HG02610 (cell line): ENCODE measurements at regions not wholly inside any gene's neighbourhood (a gene's known extent, or its start where the extent isn't known, plus 50 kb on each side); places are given as distances from the start of the nearest gene placed in this dataset.

Source experiments
- ATAC-seq: cut with Tn5 transposase; IDR thresholded peaks from one replicate; pipeline ENCODE4 v1.9.1; 2021; ENCODE audit warnings: mild to moderate bottlenecking, moderate library complexity; ENCODE audit not compliant: unreplicated experiment

DNA sequence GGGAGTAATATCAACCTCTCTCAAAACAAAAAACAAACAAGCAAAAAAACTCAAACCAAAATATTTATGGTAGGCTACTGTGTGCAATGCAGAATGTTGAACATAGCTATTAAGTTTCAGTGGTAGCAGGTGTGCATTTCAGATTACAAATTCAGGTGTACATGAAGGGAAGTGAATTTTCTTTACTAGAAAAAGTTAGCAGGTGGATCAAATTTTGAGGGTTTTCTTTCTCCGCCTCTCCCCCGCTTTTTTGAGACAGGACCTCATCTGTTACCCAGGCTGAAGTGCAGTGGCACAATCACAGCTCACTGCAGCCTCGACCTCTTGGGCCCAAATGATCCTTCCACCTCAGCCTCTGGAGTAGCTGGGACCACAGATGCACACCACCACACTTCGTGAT, 109.7 kb upstream of the GOLIM4 start:
- ATAC-seq: no peak

DNA sequence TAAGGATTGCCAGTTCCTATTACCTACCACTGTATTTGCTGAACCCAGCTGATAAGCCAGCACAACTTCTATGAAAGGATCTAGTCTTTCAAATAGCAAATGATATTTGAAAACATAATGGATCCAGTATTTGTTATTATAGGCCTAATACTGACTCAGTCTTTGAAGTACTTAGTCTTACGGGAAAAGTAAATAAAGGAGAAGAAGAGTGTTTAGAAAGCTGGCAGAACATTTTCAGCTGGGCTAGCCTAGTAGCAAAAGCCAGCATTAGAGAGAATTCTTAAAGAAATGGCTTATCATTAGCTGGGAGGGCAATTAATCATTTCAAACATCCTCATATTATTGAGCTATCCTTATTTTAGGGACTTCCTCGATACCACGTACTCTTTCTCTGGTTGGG, 101.4 kb upstream of the GOLIM4 start:
- ATAC-seq: no peak

DNA sequence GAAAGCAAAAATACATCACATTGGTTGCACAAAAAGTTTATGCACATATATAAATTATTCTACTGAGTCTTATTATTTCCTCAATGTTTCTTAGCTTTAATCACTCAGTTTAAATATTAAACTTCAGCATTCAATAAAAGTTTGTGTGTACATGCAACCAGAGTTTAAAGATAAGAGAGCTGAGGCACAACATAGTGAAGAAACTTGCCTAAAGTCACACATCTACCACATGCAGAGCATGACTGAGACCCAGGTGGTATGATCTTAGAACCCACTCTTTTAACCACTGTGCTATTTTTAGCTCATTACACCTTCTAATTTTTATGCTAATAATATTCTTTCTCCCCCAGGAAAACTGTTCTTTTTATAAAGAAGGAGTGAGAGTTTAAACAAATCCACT, 96.1 kb upstream of the GOLIM4 start:
- ATAC-seq: no peak

DNA sequence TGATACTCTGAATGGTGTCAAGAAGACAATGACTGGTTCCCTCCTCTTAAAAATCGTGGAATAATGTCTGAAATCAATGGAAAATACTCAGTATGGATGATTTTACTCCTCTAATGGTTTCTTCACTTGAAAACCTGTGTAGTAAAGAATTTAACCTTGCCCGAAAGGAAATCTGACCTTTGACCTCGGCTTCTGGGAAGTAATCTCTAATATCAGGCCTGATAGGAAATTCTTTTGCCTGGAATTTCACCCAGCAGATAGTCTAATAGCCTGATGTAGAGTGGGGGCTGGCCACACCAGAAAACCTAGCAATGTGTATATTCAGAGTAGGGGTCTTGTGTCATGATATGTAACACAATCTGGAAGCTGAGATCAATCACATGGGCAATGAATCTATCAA, 91.5 kb upstream of the GOLIM4 start:
- ATAC-seq: no peak

DNA sequence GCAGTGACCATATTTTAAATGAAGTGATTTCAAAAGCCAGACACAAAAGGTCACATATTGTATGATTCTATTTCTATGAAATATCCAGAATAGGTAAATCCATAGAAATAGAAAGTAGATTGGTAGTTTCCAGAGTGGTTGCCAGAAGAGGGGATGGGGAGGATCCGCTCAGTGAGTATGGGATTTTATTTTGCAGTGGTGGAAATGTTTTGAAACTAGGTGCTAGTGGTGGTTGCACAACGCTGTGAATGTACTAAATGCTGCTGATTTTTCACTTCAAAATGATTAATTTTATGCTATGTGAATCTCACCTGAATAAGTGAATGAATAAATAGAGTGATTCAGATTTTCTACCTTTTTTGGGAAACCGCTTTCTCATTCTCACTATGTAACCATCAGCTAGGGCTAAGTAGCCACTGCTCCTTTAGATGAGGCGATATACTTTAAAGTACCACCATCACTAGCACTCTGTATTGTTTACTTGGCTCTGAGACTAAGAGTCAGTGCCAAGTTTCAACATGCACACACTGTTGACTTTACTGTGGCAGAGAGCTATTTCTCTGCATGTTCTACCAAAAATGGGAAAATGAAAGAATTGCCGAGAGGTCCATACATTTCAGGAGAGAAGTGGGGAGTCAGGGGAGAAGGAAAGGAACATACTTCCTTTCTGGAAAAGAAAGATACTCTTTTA, 90.7 kb upstream of the GOLIM4 start:
- ATAC-seq: no peak

DNA sequence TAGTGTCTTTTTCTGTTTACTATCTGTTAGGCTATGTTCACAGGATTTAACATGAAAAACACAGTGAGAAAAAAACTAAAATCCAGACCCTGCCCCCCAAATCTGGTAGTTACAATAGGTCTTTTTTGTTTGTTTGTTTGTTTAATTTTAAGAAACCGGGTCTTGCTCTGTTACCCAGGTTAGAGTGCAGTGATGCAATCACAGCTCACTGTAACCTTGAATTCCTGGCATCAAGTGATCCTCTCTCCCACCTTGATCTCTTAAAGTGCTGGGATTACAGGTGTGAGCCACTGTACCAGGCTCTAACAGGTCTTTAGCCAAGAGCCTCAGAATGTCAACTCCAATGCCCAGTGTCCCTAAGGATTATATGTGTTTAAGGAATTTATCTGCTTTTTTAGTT, 88.0 kb upstream of the GOLIM4 start:
- ATAC-seq: no peak

DNA sequence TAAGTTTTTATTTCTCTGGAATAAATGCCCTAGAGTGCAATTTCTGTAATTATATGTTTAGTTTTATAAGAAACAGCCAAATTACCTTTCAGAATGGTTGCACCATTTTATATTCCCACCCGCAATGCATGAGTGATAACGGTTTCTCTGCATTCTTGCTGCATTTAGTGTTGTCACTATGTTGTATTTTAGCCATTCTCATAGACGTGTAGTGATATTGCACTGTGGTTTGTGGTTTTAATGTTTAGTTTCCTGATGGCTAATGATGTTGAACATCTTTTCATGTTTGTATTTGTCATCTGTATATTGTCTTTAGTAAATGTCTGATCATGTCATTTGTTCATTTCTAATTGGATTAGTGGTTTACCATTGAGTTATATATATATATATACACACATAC, 73.0 kb upstream of the GOLIM4 start:
- ATAC-seq: no peak

DNA sequence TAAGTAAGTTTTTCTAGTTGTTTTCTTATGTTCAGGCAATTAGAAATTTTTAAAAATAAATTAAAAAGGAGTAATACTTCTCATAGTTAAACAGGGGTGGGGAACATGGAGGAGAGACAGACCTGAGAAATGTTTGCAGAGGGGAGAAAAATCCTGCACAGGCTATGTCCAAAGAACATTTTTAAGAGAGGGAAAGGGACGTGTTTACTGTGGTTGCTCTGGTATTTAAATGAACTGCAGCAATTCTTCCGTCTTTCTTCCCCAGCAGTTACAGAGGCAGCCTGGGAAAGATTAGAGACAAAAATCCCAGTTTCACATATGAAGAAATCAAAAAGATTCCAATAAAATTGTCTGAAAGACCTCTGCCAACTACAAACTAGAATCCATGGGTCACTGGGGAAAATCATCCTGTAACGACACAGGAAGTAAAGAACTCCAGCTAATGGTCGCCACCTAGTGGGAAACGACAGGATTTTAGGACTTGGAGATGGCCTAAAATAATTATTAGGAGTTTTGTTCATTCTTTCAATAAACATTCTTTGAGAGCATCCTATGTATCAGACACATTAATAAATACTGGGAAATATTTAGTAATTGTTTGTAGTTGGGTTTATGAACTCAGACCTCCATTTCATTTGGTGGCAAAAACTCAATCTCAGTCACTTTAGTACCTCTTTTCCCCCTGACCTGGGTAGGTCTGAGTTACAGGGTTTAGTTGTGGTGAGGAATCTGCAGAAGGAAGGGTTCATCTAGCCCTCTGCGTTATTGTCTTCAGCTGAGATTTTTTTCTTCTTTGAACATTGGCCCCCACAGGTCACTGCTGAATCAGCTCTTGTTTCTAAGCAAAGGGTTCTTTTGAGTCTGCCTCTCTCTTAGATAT, 69.9 kb upstream of the GOLIM4 start:
- ATAC-seq: peak; percentile 73

DNA sequence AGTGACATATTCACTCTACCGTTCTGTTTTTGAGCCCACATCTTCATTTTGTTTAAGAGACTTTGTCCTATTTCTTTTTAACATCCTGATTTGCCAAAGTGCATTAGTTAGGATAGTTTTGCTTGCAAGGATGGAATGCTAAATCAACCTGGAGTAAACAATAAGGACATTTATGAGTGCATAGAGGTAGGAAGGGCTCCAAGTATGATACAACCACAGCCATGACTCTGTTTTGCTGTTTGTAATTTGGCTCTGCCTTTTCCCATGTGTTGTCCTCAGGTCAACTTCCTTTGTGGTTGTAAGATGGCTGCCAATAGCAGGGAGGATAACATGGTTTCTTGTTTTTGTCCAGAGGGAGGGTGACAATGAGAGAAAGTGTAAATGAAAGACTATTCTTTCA, 66.4 kb upstream of the GOLIM4 start:
- ATAC-seq: no peak

DNA sequence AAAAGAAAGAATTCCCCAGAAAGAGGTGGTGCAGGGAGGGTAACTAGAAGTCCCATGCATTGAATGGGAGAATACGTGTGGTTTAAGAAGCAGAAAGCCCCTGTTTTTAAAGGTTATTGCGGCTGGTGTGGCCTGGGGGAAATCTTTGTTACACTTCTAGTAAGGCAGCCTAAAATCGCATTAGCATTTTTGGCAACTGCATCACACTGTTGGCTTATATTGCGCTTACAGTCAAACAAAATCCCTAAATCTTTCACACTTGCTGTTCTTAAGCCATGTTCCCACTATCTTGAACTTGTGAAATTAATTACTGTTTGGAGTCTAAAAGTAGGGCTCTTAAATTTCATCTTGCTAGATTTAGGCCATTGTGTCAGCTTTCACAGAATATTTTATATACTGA, 66.0 kb upstream of the GOLIM4 start:
- ATAC-seq: no peak

DNA sequence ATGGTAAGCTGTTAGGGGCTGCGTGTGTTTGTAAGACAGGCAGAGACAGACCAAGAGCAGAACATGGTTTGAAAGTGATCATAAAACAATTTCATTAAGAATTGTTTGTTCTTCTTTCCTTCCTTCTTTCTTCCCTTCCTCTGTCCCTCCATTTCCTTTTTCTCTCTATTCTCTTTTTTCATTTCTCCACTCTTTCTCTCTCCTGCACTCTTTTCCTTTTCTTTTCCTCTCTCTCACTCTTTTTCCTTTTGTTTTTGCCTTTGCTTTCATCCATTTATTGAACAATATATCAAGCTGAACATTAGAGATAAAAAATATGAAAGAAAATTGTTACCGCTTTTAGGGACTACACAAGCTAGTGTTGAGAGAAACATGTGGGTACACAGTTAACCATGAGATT, 62.2 kb upstream of the GOLIM4 start:
- ATAC-seq: no peak

DNA sequence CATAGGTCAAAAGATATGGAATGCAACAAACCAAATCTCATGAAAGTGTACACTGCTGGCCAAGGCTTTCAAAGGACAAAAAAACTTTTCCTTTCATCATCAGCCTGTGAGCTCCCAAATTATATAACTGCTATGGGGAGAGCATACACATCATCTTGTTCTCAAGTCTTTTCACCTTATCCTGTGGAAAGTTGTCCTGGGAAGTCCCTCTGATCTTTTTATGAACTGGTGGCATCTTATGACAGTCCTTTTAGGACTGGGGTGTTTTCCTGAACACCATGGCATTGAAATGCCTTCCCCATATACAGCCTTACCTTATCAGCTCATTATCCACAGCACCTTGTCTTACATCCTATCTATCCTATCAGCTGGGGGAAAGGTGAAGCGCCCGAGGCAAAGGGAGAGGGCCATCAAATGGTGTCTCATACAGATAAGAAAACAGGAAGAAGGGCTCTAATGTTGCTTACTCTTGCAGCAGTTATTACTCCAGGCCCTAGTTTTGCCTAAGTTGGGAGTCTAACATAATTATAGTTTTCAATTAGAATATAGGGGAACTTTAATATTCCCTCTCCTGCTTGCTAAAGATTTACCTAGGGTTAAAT, 61.5 kb upstream of the GOLIM4 start:
- peak; percentile 53 for ATAC-seq

DNA sequence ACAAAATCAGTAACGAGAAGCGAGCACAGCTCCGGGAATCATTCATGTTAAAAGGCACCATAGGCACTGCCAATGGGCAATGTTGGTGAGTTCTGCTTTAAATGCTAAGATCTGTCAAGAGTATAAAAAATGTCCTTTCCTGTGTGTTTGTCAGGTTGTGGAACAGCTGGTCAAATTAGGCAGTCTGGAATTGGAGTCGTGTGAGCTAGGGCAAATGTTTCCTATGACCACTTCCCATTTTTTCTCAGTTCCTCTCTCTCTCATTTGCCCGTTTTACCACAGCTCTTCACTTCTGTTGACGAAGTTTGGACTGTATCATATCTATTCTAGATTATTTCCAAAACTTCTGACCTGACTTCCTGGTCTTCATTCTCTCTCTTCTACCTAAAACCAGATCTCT, 60.8 kb upstream of the GOLIM4 start:
- no peak for ATAC-seq

DNA sequence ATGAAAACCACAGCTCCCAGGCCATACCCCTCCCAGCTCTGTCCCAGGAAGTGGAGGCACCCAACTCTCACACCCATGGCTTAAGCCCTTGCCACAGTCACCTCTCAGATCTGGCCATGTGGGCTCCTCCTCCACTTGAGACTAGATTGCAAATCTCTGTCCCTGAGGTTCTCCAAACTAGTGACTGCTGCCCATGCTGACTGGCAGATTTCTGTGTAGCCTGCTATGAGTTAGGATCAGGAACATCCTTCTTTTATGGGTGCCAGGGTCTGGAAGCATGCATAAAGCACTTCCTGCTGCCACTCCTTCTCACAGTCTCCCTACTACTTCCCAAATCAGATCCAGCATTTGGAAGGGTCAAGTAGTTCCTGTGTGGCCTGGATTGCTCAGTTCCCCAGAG, 59.6 kb upstream of the GOLIM4 start:
- ATAC-seq: no peak

DNA sequence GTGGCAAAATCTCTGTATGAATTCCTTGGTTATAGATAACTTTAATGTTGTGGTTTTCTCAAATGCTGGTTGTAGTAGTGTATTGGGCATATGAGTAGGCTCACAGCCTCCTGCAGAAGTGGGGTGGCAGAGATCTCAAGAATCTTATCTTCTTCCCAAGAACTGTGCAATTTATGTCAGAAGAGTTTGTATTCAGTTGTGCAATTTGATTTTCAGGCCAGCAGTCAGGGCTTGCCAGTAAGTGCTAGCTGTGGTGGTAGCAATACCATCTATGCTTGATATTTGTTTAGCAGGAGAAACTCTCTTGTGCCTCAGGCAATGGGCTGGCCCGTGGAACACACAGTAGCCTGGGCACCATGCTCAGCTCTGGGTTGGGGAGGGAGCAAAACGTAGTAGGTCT, 58.4 kb upstream of the GOLIM4 start:
- no peak for ATAC-seq

DNA sequence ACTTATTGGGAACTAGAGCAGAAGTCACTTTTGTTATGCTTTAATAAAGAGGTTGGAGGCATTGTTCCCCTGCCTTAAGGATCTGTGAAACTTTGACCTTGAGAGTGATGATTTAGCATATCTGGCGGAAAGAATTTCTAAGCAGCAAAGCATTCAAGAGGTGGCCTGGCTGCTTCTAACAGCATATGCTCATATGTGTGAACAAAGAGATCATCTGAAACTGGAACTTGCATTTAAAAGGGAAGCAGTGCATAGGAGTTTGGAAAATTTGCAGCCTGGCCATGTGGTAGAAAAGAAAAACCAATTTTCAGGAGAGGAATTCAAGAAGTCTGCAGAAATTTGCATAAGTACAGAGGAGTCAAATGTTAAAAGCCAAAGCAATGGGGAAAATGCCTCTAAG, 56.4 kb upstream of the GOLIM4 start:
- no peak for ATAC-seq
